ENCODE measurements at regions not wholly inside any gene's neighbourhood (a gene's known extent, or its start where the extent isn't known, plus 50 kb on each side); places are given as distances from the start of the nearest gene placed in this dataset.

- no peak for ATAC-seq
- no peaks in the 10 kb centered on the region for H3K36me3 Mint-ChIP-seq
- no peak overlapping the region for H3K4me3 Mint-ChIP-seq
- no peak overlapping the region for H3K27ac Mint-ChIP-seq
- H3K4me1 Mint-ChIP-seq, result no peaks in the 10 kb centered on the region
- H3K9me3 Mint-ChIP-seq, result peaks cover 8% of the 10 kb centered on the region
- DNase-seq (ENCODE audit: low spot score in 2 of 2), result no peak
These were observed 71.6 kb upstream of the MDGA2 start for GRCh38 chr14:47746986-47747385.

GRCh38 chr14:47744155-47744554 lies 68.8 kb upstream of the MDGA2 start:
- DNase-seq (ENCODE audit: low spot score in 2 of 2) (no peak), ATAC-seq (no peak)
- Mint-ChIP-seq H3K9me3 (peaks cover 2% of the 10 kb centered on the region), H3K36me3 (no peaks in the 10 kb centered on the region), H3K4me1 (no peaks in the 10 kb centered on the region), H3K4me3 (no peak overlapping the region), H3K27ac (no peak overlapping the region)

- DNase-seq (ENCODE audit: low spot score in 2 of 2) (no peak), ATAC-seq (no peak)
- H3K36me3 Mint-ChIP-seq, result no peaks in the 10 kb centered on the region
- H3K4me3 Mint-ChIP-seq, result no peak overlapping the region
- no peak overlapping the region for H3K27ac Mint-ChIP-seq
- H3K9me3 Mint-ChIP-seq, result peaks cover 8% of the 10 kb centered on the region
- H3K4me1 Mint-ChIP-seq, result no peaks in the 10 kb centered on the region
These were observed 64.1 kb upstream of the MDGA2 start for GRCh38 chr14:47739541-47739940.

- H3K36me3 Mint-ChIP-seq, result no peaks in the 10 kb centered on the region
- no peak overlapping the region for H3K27ac Mint-ChIP-seq
- no peaks in the 10 kb centered on the region for H3K4me1 Mint-ChIP-seq
- no peak overlapping the region for H3K4me3 Mint-ChIP-seq
- ATAC-seq, result no peak
- DNase-seq (ENCODE audit: low spot score in 2 of 2), result no peak
- peaks cover 23% of the 10 kb centered on the region for H3K9me3 Mint-ChIP-seq
These were observed 54.9 kb upstream of the MDGA2 start for GRCh38 chr14:47730296-47730695.

Data from stimulated activated effector memory CD8-positive, alpha-beta T cell treated with anti-CD3 and anti-CD28 coated beads, Interleukin-12 subunit alpha, Interleukin-12 subunit beta, amount 100 ng/mL, for 72 hours (primary cell).